Ishikawa (cell line): ENCODE measurements at regions not wholly inside any gene's neighbourhood (a gene's known extent, or its start where the extent isn't known, plus 50 kb on each side); places are given as distances from the start of the nearest gene placed in this dataset.

ENCODE experiments used
- CREB1 ChIP-seq: IDR thresholded peaks from 2 replicates; pipeline ENCODE4 v1.6.1; 2012; ENCODE audit warnings: low read depth
- MAX ChIP-seq: IDR thresholded peaks from 2 replicates; pipeline ENCODE4 v1.6.1; 2012
- TAF1 ChIP-seq: IDR thresholded peaks from 2 replicates; pipeline ENCODE4 v1.6.1; 2012; ENCODE audit warnings: low read depth, mild to moderate bottlenecking

- TF ChIP-seq MAX (no peak), TAF1 (no peak), CREB1 (no peak)
Observed at GRCh38 chr2:58407487-58407886, 166.4 kb upstream of the FANCL start.
